HEK293 (cell line): ENCODE measurements at regions not wholly inside any gene's neighbourhood (a gene's known extent, or its start where the extent isn't known, plus 50 kb on each side); places are given as distances from the start of the nearest gene placed in this dataset.

Source experiments
- CTCF ChIA-PET: fragments of 350-600 bp; formaldehyde crosslinking; extraction: SDS; loops from one replicate; lab custom pipeline; 2021; ENCODE audit warnings: antibody characterized with exemption; lab: Yijun Ruan, JAX
- POLR2A ChIA-PET: fragments of 300-600 bp; formaldehyde crosslinking; extraction: SDS; loops from one replicate; lab custom pipeline; 2020; ENCODE audit warnings: antibody characterized with exemption, inconsistent platforms; lab: Yijun Ruan, JAX
- H3K27ac ChIP-seq: fragments of 200-500 bp; sonication (Bioruptor generic); 2 replicates; pipeline ENCODE4 v1.5.1; 2014; ENCODE audit warnings: low read depth, low read length, control low read depth, inconsistent platforms; ENCODE audit errors: extremely low read depth
- H3K36me3 ChIP-seq, 2 experiments: fragments of 200-500 bp in 1 of 2; sonication (Bioruptor generic) in 1 of 2; 1 replicate in 1 of 2; 2 replicates in 1 of 2; pipeline ENCODE4 v1.5.1; 2014 to 2017; ENCODE audit warnings: inconsistent platforms in 2 of 2, low read length in 2 of 2; ENCODE audit not compliant: control insufficient read depth in 2 of 2, insufficient read depth in 1 of 2
- H3K4me1 ChIP-seq: fragments of 200-500 bp; sonication (Bioruptor generic); 2 replicates; pipeline ENCODE4 v1.5.1; 2014; ENCODE audit warnings: mild to moderate bottlenecking, low read length, inconsistent platforms; ENCODE audit not compliant: control insufficient read depth, insufficient read depth
- H3K4me3 ChIP-seq: 2 replicates; pipeline ENCODE4 v1.5.1; 2011; ENCODE audit warnings: low read depth, mild to moderate bottlenecking, control low read depth, low read length, moderate library complexity
- H3K9me3 ChIP-seq: fragments of 200-500 bp; sonication (Bioruptor generic); 2 replicates; pipeline ENCODE4 v1.5.1; 2014; ENCODE audit warnings: low read depth, low read length, inconsistent platforms; ENCODE audit not compliant: control insufficient read depth, insufficient read depth
- GLIS1 ChIP-seq: fragments of 450-650 bp; formaldehyde crosslinking; IDR thresholded peaks from 2 replicates; pipeline ENCODE4 v1.5.1; 2016; ENCODE audit warnings: missing biosample characterization, missing genetic modification characterization
- KLF10 ChIP-seq: fragments of 450-650 bp; IDR thresholded peaks from 2 replicates; pipeline ENCODE4 v1.5.1; 2018; ENCODE audit warnings: missing biosample characterization, mild to moderate bottlenecking, missing genetic modification characterization
- MEIS1 ChIP-seq: sonication (generic); formaldehyde crosslinking; IDR thresholded peaks from 2 replicates; pipeline ENCODE4 v1.8.1; 2022; ENCODE audit warnings: missing genetic modification reagents, mild to moderate bottlenecking, borderline replicate concordance
- SALL2 ChIP-seq: fragments of 450-650 bp; formaldehyde crosslinking; IDR thresholded peaks from 2 replicates; pipeline ENCODE4 v1.5.0; 2017; ENCODE audit warnings: missing biosample characterization, mild to moderate bottlenecking, missing genetic modification characterization, borderline replicate concordance
- ZNF121 ChIP-seq: fragments of 450-650 bp; formaldehyde crosslinking; IDR thresholded peaks from 2 replicates; pipeline ENCODE4 v1.5.1; 2016; ENCODE audit warnings: missing biosample characterization, missing genetic modification characterization
- ZNF132 ChIP-seq: fragments of 450-650 bp; formaldehyde crosslinking; IDR thresholded peaks from 2 replicates; pipeline ENCODE4 v1.5.1; 2017; ENCODE audit warnings: missing biosample characterization, missing genetic modification characterization, borderline replicate concordance
- ZNF140 ChIP-seq: fragments of 450-650 bp; formaldehyde crosslinking; IDR thresholded peaks from 2 replicates; pipeline ENCODE4 v1.5.1; 2016; ENCODE audit warnings: missing biosample characterization, missing genetic modification characterization
- ZNF146 ChIP-seq: fragments of 450-650 bp; formaldehyde crosslinking; IDR thresholded peaks from 2 replicates; pipeline ENCODE4 v1.5.1; 2016; ENCODE audit warnings: missing biosample characterization, missing genetic modification characterization
- ZNF157 ChIP-seq: fragments of 450-650 bp; formaldehyde crosslinking; IDR thresholded peaks from 2 replicates; pipeline ENCODE4 v1.5.1; 2016; ENCODE audit warnings: missing biosample characterization, missing genetic modification characterization
- ZNF169 ChIP-seq: fragments of 450-650 bp; formaldehyde crosslinking; IDR thresholded peaks from 2 replicates; pipeline ENCODE4 v1.5.1; 2016; ENCODE audit warnings: missing biosample characterization, missing genetic modification characterization
- ZNF211 ChIP-seq: fragments of 450-650 bp; formaldehyde crosslinking; IDR thresholded peaks from 2 replicates; pipeline ENCODE4 v1.5.1; 2016; ENCODE audit warnings: low read depth, missing biosample characterization, missing genetic modification characterization
- ZNF223 ChIP-seq: fragments of 450-650 bp; formaldehyde crosslinking; IDR thresholded peaks from 2 replicates; pipeline ENCODE4 v1.5.1; 2016; ENCODE audit warnings: missing biosample characterization, missing genetic modification characterization
- ZNF239 ChIP-seq: fragments of 450-650 bp; formaldehyde crosslinking; IDR thresholded peaks from 2 replicates; pipeline ENCODE4 v1.5.1; 2016; ENCODE audit warnings: missing biosample characterization, missing genetic modification characterization
- ZNF266 ChIP-seq: fragments of 450-650 bp; formaldehyde crosslinking; IDR thresholded peaks from 2 replicates; pipeline ENCODE4 v1.5.1; 2016; ENCODE audit warnings: missing biosample characterization, missing genetic modification characterization, low read depth
- ZNF341 ChIP-seq: fragments of 450-650 bp; formaldehyde crosslinking; IDR thresholded peaks from 2 replicates; pipeline ENCODE4; 2016; ENCODE audit warnings: low read depth, missing biosample characterization, missing genetic modification characterization
- ZNF354C ChIP-seq: fragments of 450-650 bp; formaldehyde crosslinking; IDR thresholded peaks from 2 replicates; pipeline ENCODE4 v1.5.1; 2016; ENCODE audit warnings: missing biosample characterization, missing genetic modification characterization, low read depth, borderline replicate concordance
- ZNF37A ChIP-seq: fragments of 450-650 bp; IDR thresholded peaks from 2 replicates; pipeline ENCODE4 v1.5.1; 2018; ENCODE audit warnings: missing biosample characterization, missing genetic modification characterization
- ZNF404 ChIP-seq: fragments of 450-650 bp; formaldehyde crosslinking; IDR thresholded peaks from 2 replicates; pipeline ENCODE4 v1.5.1; 2017; ENCODE audit warnings: missing biosample characterization, missing genetic modification characterization
- ZNF423 ChIP-seq: fragments of 450-650 bp; formaldehyde crosslinking; IDR thresholded peaks from 2 replicates; pipeline ENCODE4 v1.5.1; 2016; ENCODE audit warnings: missing biosample characterization, missing genetic modification characterization
- ZNF558 ChIP-seq: fragments of 450-650 bp; formaldehyde crosslinking; IDR thresholded peaks from 2 replicates; pipeline ENCODE4 v1.5.1; 2016; ENCODE audit warnings: missing biosample characterization, missing genetic modification characterization
- ZNF624 ChIP-seq: fragments of 450-650 bp; formaldehyde crosslinking; IDR thresholded peaks from 2 replicates; pipeline ENCODE4 v1.5.1; 2017; ENCODE audit warnings: missing biosample characterization, missing genetic modification characterization
- ZNF658 ChIP-seq: fragments of 450-650 bp; formaldehyde crosslinking; IDR thresholded peaks from 2 replicates; pipeline ENCODE4; 2016; ENCODE audit warnings: missing biosample characterization, missing genetic modification characterization
- TF ChIP-seq, protein P1 (sequence below): fragments of 450-650 bp; formaldehyde crosslinking; IDR thresholded peaks from 2 replicates; pipeline ENCODE4 v1.5.1; 2016; ENCODE audit warnings: missing biosample characterization, missing genetic modification characterization
- TF ChIP-seq, protein P2 (sequence below): fragments of 450-650 bp; formaldehyde crosslinking; IDR thresholded peaks from 2 replicates; pipeline ENCODE4 v1.5.1; 2017; ENCODE audit warnings: missing biosample characterization, missing genetic modification characterization
- TF ChIP-seq, protein P3 (sequence below): fragments of 450-650 bp; formaldehyde crosslinking; IDR thresholded peaks from 2 replicates; pipeline ENCODE4 v1.5.1; 2016; ENCODE audit warnings: missing biosample characterization, missing genetic modification characterization

DNA sequence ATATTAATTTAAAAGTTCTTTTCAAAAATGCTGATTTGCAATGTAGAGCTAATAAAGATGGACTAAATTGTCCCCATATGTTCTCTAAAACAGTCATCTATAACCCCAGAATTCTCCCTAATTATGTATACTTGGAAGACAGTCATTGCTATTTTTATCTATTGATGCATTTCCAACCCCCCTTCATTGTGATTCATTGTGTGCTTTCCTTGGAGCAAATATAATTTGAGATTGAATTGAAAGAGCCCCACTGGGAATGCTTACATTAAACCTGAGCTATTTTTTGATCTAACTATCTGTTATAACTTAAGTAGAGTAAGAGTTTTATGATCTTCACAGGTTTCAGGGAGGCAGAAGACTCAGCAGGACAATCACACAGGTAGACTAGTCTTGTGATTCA is 73.7 kb upstream of the PTCHD4 start:
- ChIA-PET POLR2A (no interaction called here), CTCF (no interaction called here)
- H3K4me1 ChIP-seq = no peaks in the 10 kb centered on the region
- no peak for TF ChIP-seq ZNF624 (tag by site-specific recombination)
- no peak for TF ChIP-seq ZNF157 (tag by site-specific recombination)
- TF ChIP-seq ZNF37A (tag by site-specific recombination) = no peak
- TF ChIP-seq ZNF121 (tag by site-specific recombination) = no peak
- TF ChIP-seq, protein P1, sequence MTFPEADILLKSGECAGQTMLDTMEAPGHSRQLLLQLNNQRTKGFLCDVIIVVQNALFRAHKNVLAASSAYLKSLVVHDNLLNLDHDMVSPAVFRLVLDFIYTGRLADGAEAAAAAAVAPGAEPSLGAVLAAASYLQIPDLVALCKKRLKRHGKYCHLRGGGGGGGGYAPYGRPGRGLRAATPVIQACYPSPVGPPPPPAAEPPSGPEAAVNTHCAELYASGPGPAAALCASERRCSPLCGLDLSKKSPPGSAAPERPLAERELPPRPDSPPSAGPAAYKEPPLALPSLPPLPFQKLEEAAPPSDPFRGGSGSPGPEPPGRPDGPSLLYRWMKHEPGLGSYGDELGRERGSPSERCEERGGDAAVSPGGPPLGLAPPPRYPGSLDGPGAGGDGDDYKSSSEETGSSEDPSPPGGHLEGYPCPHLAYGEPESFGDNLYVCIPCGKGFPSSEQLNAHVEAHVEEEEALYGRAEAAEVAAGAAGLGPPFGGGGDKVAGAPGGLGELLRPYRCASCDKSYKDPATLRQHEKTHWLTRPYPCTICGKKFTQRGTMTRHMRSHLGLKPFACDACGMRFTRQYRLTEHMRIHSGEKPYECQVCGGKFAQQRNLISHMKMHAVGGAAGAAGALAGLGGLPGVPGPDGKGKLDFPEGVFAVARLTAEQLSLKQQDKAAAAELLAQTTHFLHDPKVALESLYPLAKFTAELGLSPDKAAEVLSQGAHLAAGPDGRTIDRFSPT (tag by site-specific recombination) = no peak
- TF ChIP-seq ZNF266 = no peak
- TF ChIP-seq SALL2 (tag by site-specific recombination) = no peak
- no peak for TF ChIP-seq ZNF140
- no peak for TF ChIP-seq ZNF658 (tag by site-specific recombination)
- no peak for TF ChIP-seq ZNF223
- no peak for TF ChIP-seq ZNF558 (tag by site-specific recombination)
- TF ChIP-seq, protein P2, sequence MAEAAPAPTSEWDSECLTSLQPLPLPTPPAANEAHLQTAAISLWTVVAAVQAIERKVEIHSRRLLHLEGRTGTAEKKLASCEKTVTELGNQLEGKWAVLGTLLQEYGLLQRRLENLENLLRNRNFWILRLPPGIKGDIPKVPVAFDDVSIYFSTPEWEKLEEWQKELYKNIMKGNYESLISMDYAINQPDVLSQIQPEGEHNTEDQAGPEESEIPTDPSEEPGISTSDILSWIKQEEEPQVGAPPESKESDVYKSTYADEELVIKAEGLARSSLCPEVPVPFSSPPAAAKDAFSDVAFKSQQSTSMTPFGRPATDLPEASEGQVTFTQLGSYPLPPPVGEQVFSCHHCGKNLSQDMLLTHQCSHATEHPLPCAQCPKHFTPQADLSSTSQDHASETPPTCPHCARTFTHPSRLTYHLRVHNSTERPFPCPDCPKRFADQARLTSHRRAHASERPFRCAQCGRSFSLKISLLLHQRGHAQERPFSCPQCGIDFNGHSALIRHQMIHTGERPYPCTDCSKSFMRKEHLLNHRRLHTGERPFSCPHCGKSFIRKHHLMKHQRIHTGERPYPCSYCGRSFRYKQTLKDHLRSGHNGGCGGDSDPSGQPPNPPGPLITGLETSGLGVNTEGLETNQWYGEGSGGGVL (tag by site-specific recombination) = no peak
- TF ChIP-seq GLIS1 (tag by site-specific recombination) = no peak
- no peaks in the 10 kb centered on the region for H3K9me3 ChIP-seq
- no peak overlapping the region for H3K27ac ChIP-seq
- no peak overlapping the region for H3K4me3 ChIP-seq
- H3K36me3 ChIP-seq = no peaks in the 10 kb centered on the region

DNA sequence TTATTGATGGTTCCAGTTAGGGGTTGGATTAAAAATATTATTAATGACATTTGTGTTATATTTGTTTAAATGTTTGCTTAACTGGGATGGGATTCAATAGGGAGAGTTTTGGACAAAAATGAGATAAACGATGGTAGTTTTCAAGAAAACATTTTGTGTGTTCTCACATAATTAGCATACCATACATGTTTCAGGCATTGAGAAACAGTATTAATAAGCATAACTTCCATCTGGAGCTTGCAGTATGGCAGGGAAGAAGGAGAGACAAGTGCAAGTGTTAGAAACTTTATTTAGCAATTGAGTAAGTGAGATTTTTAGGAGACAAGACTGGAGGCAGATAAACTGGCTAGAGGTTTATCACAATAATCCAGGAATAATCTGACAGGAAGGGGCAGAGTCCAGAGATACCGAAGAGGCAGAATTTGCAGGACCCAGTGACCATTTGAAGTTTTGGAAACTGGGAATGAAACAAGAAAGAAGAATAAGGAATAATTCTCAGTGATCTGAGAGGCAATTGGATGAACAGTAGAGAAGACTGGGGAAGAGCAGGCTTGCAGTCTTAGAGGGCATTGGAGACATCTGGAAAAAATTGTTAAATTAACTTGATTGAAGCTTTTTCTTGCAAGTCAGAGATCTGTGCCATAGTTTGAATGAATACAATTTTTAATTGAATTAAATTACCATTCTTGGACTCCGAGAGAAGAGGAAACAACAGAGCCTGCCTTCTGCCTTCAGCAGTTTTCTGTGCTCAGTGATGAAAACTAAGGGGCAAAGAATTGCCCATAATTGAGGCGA is 73.0 kb upstream of the PTCHD4 start:
- no peaks in the 10 kb centered on the region for H3K36me3 ChIP-seq
- H3K27ac ChIP-seq = no peak overlapping the region
- H3K4me3 ChIP-seq = no peak overlapping the region
- H3K4me1 ChIP-seq = no peaks in the 10 kb centered on the region
- ChIA-PET CTCF (no interaction called here), POLR2A (no interaction called here)
- H3K9me3 ChIP-seq = no peaks in the 10 kb centered on the region
- TF ChIP-seq MEIS1 (CRISPR knock-in tag) (no peak), ZNF239 (tag by site-specific recombination) (no peak), KLF10 (tag by site-specific recombination) (no peak), ZNF169 (tag by site-specific recombination) (no peak), ZNF121 (tag by site-specific recombination) (no peak), ZNF146 (tag by site-specific recombination) (no peak)

DNA sequence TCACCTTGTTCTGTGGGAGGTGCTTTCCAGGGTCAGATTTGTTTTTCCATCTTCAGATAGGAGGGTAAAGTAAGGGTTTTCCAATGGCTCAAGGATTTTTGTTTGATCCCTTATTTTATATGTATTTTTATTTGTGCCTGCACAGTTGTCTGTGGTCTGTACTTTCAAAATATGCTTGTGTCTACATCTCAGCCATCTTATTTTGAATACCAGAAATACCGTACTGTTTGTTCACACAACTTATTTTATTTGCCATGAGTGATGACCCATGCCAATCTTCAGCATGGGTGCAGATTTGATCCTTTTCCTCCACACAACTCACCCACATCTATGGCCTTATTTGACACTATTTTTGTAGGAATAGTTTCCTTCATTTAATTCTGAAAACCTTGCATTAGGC is 72.2 kb upstream of the PTCHD4 start:
- CTCF ChIA-PET = no interaction called here
- Histone ChIP-seq H3K36me3 (no peaks in the 10 kb centered on the region), H3K27ac (no peak overlapping the region), H3K9me3 (no peaks in the 10 kb centered on the region), H3K4me1 (no peaks in the 10 kb centered on the region), H3K4me3 (no peak overlapping the region)
- POLR2A ChIA-PET = no interaction called here
- TF ChIP-seq, protein P3, sequence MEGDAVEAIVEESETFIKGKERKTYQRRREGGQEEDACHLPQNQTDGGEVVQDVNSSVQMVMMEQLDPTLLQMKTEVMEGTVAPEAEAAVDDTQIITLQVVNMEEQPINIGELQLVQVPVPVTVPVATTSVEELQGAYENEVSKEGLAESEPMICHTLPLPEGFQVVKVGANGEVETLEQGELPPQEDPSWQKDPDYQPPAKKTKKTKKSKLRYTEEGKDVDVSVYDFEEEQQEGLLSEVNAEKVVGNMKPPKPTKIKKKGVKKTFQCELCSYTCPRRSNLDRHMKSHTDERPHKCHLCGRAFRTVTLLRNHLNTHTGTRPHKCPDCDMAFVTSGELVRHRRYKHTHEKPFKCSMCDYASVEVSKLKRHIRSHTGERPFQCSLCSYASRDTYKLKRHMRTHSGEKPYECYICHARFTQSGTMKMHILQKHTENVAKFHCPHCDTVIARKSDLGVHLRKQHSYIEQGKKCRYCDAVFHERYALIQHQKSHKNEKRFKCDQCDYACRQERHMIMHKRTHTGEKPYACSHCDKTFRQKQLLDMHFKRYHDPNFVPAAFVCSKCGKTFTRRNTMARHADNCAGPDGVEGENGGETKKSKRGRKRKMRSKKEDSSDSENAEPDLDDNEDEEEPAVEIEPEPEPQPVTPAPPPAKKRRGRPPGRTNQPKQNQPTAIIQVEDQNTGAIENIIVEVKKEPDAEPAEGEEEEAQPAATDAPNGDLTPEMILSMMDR (tag by site-specific recombination) = no peak
- TF ChIP-seq ZNF354C (tag by site-specific recombination) (no peak), ZNF558 (tag by site-specific recombination) (no peak), ZNF423 (tag by site-specific recombination) (no peak), ZNF404 (tag by site-specific recombination) (no peak), ZNF132 (tag by site-specific recombination) (no peak), ZNF341 (tag by site-specific recombination) (no peak), ZNF211 (tag by site-specific recombination) (no peak)
